K562 (cell line): ENCODE measurements at regions not wholly inside any gene's neighbourhood (a gene's known extent, or its start where the extent isn't known, plus 50 kb on each side); places are given as distances from the start of the nearest gene placed in this dataset.

Experiments
- ARNT ChIP-seq, 2 experiments: fragments of 450-650 bp; IDR thresholded peaks; 2 replicates each; pipeline ENCODE4 v1.6.1; 2016; ENCODE audit warnings: mild to moderate bottlenecking in 1 of 2
- BCL6 ChIP-seq: fragments of 250-450 bp; sonication (Bioruptor Pico); IDR thresholded peaks from 2 replicates; pipeline ENCODE4 v1.4.0; 2020
- CHD4 ChIP-seq: fragments of 200-600 bp; sonication (generic); IDR thresholded peaks from 3 replicates; pipeline ENCODE4 v1.6.1; 2012; ENCODE audit warnings: low read depth, mild to moderate bottlenecking, mixed read lengths, low read length, inconsistent platforms; ENCODE audit not compliant: insufficient read depth, insufficient replicate concordance, poor library complexity, severe bottlenecking
- EP300 ChIP-seq: IDR thresholded peaks from 2 replicates; pipeline ENCODE4 v1.6.1; 2012; ENCODE audit warnings: low read length, improper control_type of control experiment
- FOXM1 ChIP-seq, 2 experiments: fragments of 450-650 bp in 1 of 2; sonication (generic) in 1 of 2; formaldehyde crosslinking in 1 of 2; IDR thresholded peaks; 2 replicates each; pipeline versions ENCODE4 v1.6.1 to v1.9.0; 2017 to 2022; ENCODE audit warnings: low read depth in 2 of 2, mild to moderate bottlenecking in 2 of 2, missing genetic modification reagents in 1 of 2, moderate library complexity in 1 of 2
- HCFC1 ChIP-seq: IDR thresholded peaks from 2 replicates; pipeline ENCODE4 v1.6.1; 2012; ENCODE audit warnings: low read depth, low read length, improper control_type of control experiment
- HES1 ChIP-seq: fragments of 450-650 bp; IDR thresholded peaks from 2 replicates; pipeline ENCODE4 v1.6.1; 2016; ENCODE audit warnings: low read depth, mild to moderate bottlenecking, moderate library complexity
- MED1 ChIP-seq: sonication (generic); formaldehyde crosslinking; IDR thresholded peaks from 2 replicates; pipeline ENCODE4 v1.8.1; 2023; ENCODE audit warnings: missing genetic modification reagents, borderline replicate concordance
- NCOA1 ChIP-seq: fragments of 450-650 bp; IDR thresholded peaks from 2 replicates; pipeline ENCODE4 v1.6.1; 2016; ENCODE audit warnings: low read depth
- NCOR1 ChIP-seq: fragments of 450-650 bp; IDR thresholded peaks from 2 replicates; pipeline ENCODE4 v1.6.1; 2016; ENCODE audit warnings: mild to moderate bottlenecking, moderate library complexity
- NEUROD1 ChIP-seq: fragments of 150-350 bp; IDR thresholded peaks from 2 replicates; pipeline ENCODE4 v1.6.1; 2014; ENCODE audit warnings: borderline replicate concordance, low read length, low read depth; ENCODE audit not compliant: partially characterized antibody
- NR2C2 ChIP-seq, 2 experiments: fragments of 200-800 bp in 1 of 2; sonication (Bioruptor generic) in 1 of 2; sonication (generic) in 1 of 2; formaldehyde crosslinking in 1 of 2; IDR thresholded peaks; 2 replicates each; pipeline versions ENCODE4 v1.6.1 to v1.8.0; 2016 to 2022; ENCODE audit warnings: mild to moderate bottlenecking in 1 of 2, missing compliant biosample characterization in 1 of 2, missing genetic modification characterization in 1 of 2, missing genetic modification reagents in 1 of 2
- POLR2AphosphoS5 ChIP-seq: IDR thresholded peaks from 2 replicates; pipeline ENCODE4 v1.6.1; 2011; ENCODE audit warnings: mild to moderate bottlenecking, low read depth, low read length, moderate library complexity; ENCODE audit not compliant: control insufficient read depth, insufficient read depth
- SMARCC2 ChIP-seq: fragments of 450-650 bp; IDR thresholded peaks from 2 replicates; pipeline ENCODE4 v1.6.1; 2017; ENCODE audit warnings: antibody characterized with exemption, moderate library complexity, mild to moderate bottlenecking, low read depth
- SMARCE1 ChIP-seq: fragments of 450-650 bp; IDR thresholded peaks from 2 replicates; pipeline ENCODE4 v1.7.1; 2016; ENCODE audit warnings: mild to moderate bottlenecking
- SNIP1 ChIP-seq: fragments of 450-650 bp; IDR thresholded peaks from 2 replicates; pipeline ENCODE4 v1.7.1; 2017; ENCODE audit warnings: low read depth, mild to moderate bottlenecking
- SRSF9 ChIP-seq: fragments of 200-400 bp; formaldehyde crosslinking; IDR thresholded peaks from 2 replicates; pipeline ENCODE4 v1.6.1; 2017; ENCODE audit warnings: low read depth, low read length, borderline replicate concordance
- TCF3 ChIP-seq: sonication (generic); formaldehyde crosslinking; IDR thresholded peaks from 2 replicates; pipeline ENCODE4 v1.4.0; 2020; ENCODE audit warnings: mild to moderate bottlenecking, missing genetic modification reagents
- TEAD4 ChIP-seq, 2 experiments: sonication (generic) in 1 of 2; formaldehyde crosslinking in 1 of 2; IDR thresholded peaks; 2 replicates each; pipeline versions ENCODE4 v1.6.1 to v1.8.0; 2012 to 2022; ENCODE audit warnings: borderline replicate concordance in 1 of 2, inconsistent platforms in 1 of 2, low read length in 1 of 2, mild to moderate bottlenecking in 1 of 2, missing genetic modification reagents in 1 of 2
- VEZF1 ChIP-seq: fragments of 200-800 bp; sonication (Bioruptor generic); IDR thresholded peaks from 2 replicates; pipeline ENCODE4 v1.6.1; 2017; ENCODE audit warnings: missing genetic modification characterization, missing compliant biosample characterization
- ZBED1 ChIP-seq: IDR thresholded peaks from 2 replicates; pipeline ENCODE4 v1.6.1; 2014
- ZNF175 ChIP-seq: fragments of 200-800 bp; sonication (Bioruptor generic); IDR thresholded peaks from 2 replicates; pipeline ENCODE4 v1.6.1; 2016; ENCODE audit warnings: low read depth, mild to moderate bottlenecking, missing genetic modification characterization, missing compliant biosample characterization
- ZNF184 ChIP-seq: sonication (generic); formaldehyde crosslinking; IDR thresholded peaks from 2 replicates; pipeline ENCODE4 v1.5.0; 2020; ENCODE audit warnings: missing genetic modification reagents
- ZNF280B ChIP-seq: fragments of 250-450 bp; sonication (Bioruptor Pico); IDR thresholded peaks from 2 replicates; pipeline ENCODE4 v1.5.1; 2021; ENCODE audit warnings: mild to moderate bottlenecking
- ZNF41 ChIP-seq: fragments of 250-450 bp; sonication (Bioruptor Pico); conservative IDR thresholded peaks from 2 replicates; pipeline ENCODE4 v1.4.0; 2020; ENCODE audit warnings: mild to moderate bottlenecking

- TF ChIP-seq SMARCC2 = peak; percentile 92
- TF ChIP-seq CHD4 = no peak
- TF ChIP-seq SNIP1 = no peak
- no peak for TF ChIP-seq MED1
- TF ChIP-seq VEZF1 (CRISPR knock-in tag) = peak; percentile 49; the same call in 1 of the 2 replicates
- 0 out of 2 replicates have a peak, but pooled peaks have one; percentile 24 for TF ChIP-seq ZBED1
- 0 out of 2 replicates have a peak, but pooled peaks have one; percentile 37 for TF ChIP-seq HES1
- 0 out of 2 replicates have a peak, but pooled peaks have one; percentile 34 for TF ChIP-seq NCOA1
- TF ChIP-seq ARNT (IDR thresholded peaks at IDR 0.05) = peak in 1 of 2 experiments; percentile 36; a peak in 1 of 4 replicates
- TF ChIP-seq SMARCE1 = peak; percentile 94
- TF ChIP-seq BCL6 (CRISPR knock-in tag) = no peak
- TF ChIP-seq ZNF41 (CRISPR knock-in tag) = no peak
- TF ChIP-seq NEUROD1 = peak; percentile 84
- TF ChIP-seq EP300 = peak; percentile 94
- TF ChIP-seq NR2C2 (CRISPR knock-in tag; IDR thresholded peaks at IDR 0.05) = no peak
- peak; percentile 20; the same call in 1 of the 2 replicates for TF ChIP-seq NR2C2 (tag; IDR thresholded peaks at IDR 0.05)
- TF ChIP-seq TCF3 (CRISPR knock-in tag) = peak; percentile 87
- TF ChIP-seq TEAD4 (IDR thresholded peaks at IDR 0.05; ENCODE audit: low read length) = peak; percentile 93
- no peak for TF ChIP-seq TEAD4 (CRISPR knock-in tag; IDR thresholded peaks at IDR 0.05; ENCODE audit: borderline replicate concordance)
- peak; percentile 79 for TF ChIP-seq FOXM1 (IDR thresholded peaks at IDR 0.05; ENCODE audit: low read depth)
- TF ChIP-seq FOXM1 (CRISPR knock-in tag; IDR thresholded peaks at IDR 0.05; ENCODE audit: low read depth) = no peak
- TF ChIP-seq ZNF175 = 0 out of 2 replicates have a peak, but pooled peaks have one; percentile 40
- TF ChIP-seq ZNF184 = no peak
- no peak for TF ChIP-seq ZNF280B
- TF ChIP-seq POLR2AphosphoS5 = peak; percentile 77; the same call in 1 of the 2 replicates
- no peak for TF ChIP-seq HCFC1
- peak; percentile 89 for TF ChIP-seq NCOR1
- no peak for TF ChIP-seq SRSF9
These were observed 257.7 kb downstream of the ANAPC1 start (continued) for GRCh38 chr2:111626037-111626864.
